Endothelial cell of umbilical vein (primary cell): ENCODE measurements at regions not wholly inside any gene's neighbourhood (a gene's known extent, or its start where the extent isn't known, plus 50 kb on each side); places are given as distances from the start of the nearest gene placed in this dataset.

Source experiments
- BruUV-seq: library from RNA; stranded (reverse); fragments of 400-500 nt; replicated peaks from 2 replicates; lab custom pipeline; 2021; lab: Mats Ljungman, UMichigan
- CTCF ChIA-PET: fragments of 300-600, 350-600 bp; sonication (Branson Sonifier 250); formaldehyde crosslinking; loops from one replicate; lab custom pipeline; 2021; ENCODE audit warnings: antibody characterized with exemption, inconsistent platforms; lab: Charles Lee
- POLR2A ChIA-PET: fragments of 300-600, 350-600 bp; sonication (Branson Sonifier 250); formaldehyde crosslinking; loops from one replicate; lab custom pipeline; 2021; ENCODE audit warnings: antibody characterized with exemption, inconsistent platforms; lab: Charles Lee
- DNase-seq: peaks from one replicate; pipeline ENCODE4 v3.0.0-alpha.2; 2011; ENCODE audit warnings: low read depth, low spot score
- FAIRE-seq: peaks from 2 replicates; lab custom pipeline; 2011; peaks lifted over from hg19 to GRCh38; lab: Jason Lieb, UNC
- H2AFZ ChIP-seq: 2 replicates; pipeline ENCODE4 v1.6.0; 2012; ENCODE audit warnings: low read depth, low read length, control low read depth, inconsistent platforms
- H3K27ac ChIP-seq: 2 replicates; pipeline ENCODE4 v1.5.1; 2011; ENCODE audit warnings: low read depth, mild to moderate bottlenecking, control low read depth, low read length, moderate library complexity; ENCODE audit not compliant: insufficient read depth
- H3K27me3 ChIP-seq, 2 experiments: 2 replicates each; pipeline versions ENCODE4 v1.6.0 to v1.6.1; 2011; ENCODE audit warnings: low read length in 2 of 2, mixed read lengths in 1 of 2; ENCODE audit not compliant: control insufficient read depth in 2 of 2, insufficient read depth in 2 of 2
- H3K36me3 ChIP-seq, 2 experiments: 2 replicates in 1 of 2; 3 replicates in 1 of 2; pipeline ENCODE4 v1.5.1; 2011; ENCODE audit warnings: low read length in 2 of 2, mild to moderate bottlenecking in 1 of 2, moderate library complexity in 1 of 2; ENCODE audit not compliant: control insufficient read depth in 2 of 2, insufficient read depth in 2 of 2; ENCODE audit errors: extremely low read depth in 1 of 2
- H3K4me1 ChIP-seq: 3 replicates; pipeline ENCODE4 v1.5.1; 2011; ENCODE audit warnings: mild to moderate bottlenecking, low read length; ENCODE audit not compliant: control insufficient read depth, insufficient read depth; ENCODE audit errors: extremely low read depth
- H3K4me2 ChIP-seq: 2 replicates; pipeline ENCODE4 v1.6.1; 2011; ENCODE audit warnings: low read length, control low read depth, mixed read lengths; ENCODE audit not compliant: insufficient read depth
- H3K4me3 ChIP-seq, 3 experiments: fragments of 200-600 bp in 1 of 3; sonication (generic), shearing (Covaris generic) in 1 of 3; replicated peaks in 1 of 3; 2 replicates each; pipeline ENCODE4 v1.5.1; 2011 to 2016; ENCODE audit warnings: control low read depth in 3 of 3, low read length in 3 of 3, mild to moderate bottlenecking in 2 of 3, inconsistent platforms in 1 of 3, low read depth in 1 of 3, moderate library complexity in 1 of 3; ENCODE audit not compliant: insufficient read depth in 1 of 3
- H3K79me2 ChIP-seq: 2 replicates; pipeline ENCODE4 v1.6.0; 2012; ENCODE audit warnings: low read length, inconsistent platforms; ENCODE audit not compliant: control insufficient read depth, insufficient read depth
- H3K9ac ChIP-seq: replicated peaks from 2 replicates; pipeline ENCODE3; 2011; ENCODE audit warnings: low read length, control low read depth; ENCODE audit not compliant: insufficient read depth; ENCODE audit errors: extremely low read depth
- H3K9me1 ChIP-seq: replicated peaks from 3 replicates; pipeline ENCODE4 v1.6.0; 2011; ENCODE audit warnings: mild to moderate bottlenecking, low read length; ENCODE audit not compliant: control insufficient read depth, insufficient read depth; ENCODE audit errors: extremely low read depth
- H3K9me3 ChIP-seq: replicated peaks from 2 replicates; pipeline ENCODE4 v1.5.1; 2012; ENCODE audit warnings: low read length, inconsistent platforms; ENCODE audit not compliant: control insufficient read depth, insufficient read depth
- H4K20me1 ChIP-seq: replicated peaks from 2 replicates; pipeline ENCODE3; 2011; ENCODE audit warnings: mild to moderate bottlenecking, low read length; ENCODE audit not compliant: control insufficient read depth, insufficient read depth; ENCODE audit errors: extremely low read depth
- CTCF ChIP-seq, 2 donors: IDR thresholded peaks; 1 replicate in 1 of 2; 2 replicates in 1 of 2; pipeline ENCODE4 v1.5.1; 2011; ENCODE audit warnings: low read length in 2 of 2, mild to moderate bottlenecking in 2 of 2, moderate library complexity in 2 of 2, control low read depth in 1 of 2, inconsistent platforms in 1 of 2, low read depth in 1 of 2; ENCODE audit not compliant: insufficient read depth in 1 of 2; ENCODE audit errors: extremely low read depth in 1 of 2
- EZH2 ChIP-seq: IDR thresholded peaks from 2 replicates; pipeline ENCODE4 v1.6.1; 2012; ENCODE audit warnings: borderline replicate concordance, low read depth, mild to moderate bottlenecking, moderate library complexity, low read length, inconsistent platforms; ENCODE audit not compliant: severe bottlenecking
- FOS ChIP-seq: IDR thresholded peaks from 2 replicates; pipeline ENCODE4 v1.6.1; 2011; ENCODE audit warnings: mild to moderate bottlenecking, low read length, moderate library complexity, borderline replicate concordance; ENCODE audit not compliant: insufficient read depth
- GATA2 ChIP-seq: IDR thresholded peaks from 2 replicates; pipeline ENCODE4 v1.7.0; 2011; ENCODE audit warnings: low read depth, mild to moderate bottlenecking, moderate library complexity, mixed read lengths, low read length; ENCODE audit not compliant: insufficient read length, insufficient read depth
- JUN ChIP-seq: IDR thresholded peaks from 2 replicates; pipeline ENCODE4 v1.6.1; 2011; ENCODE audit warnings: borderline replicate concordance, low read depth; ENCODE audit not compliant: insufficient read length, insufficient read depth
- MAX ChIP-seq: IDR thresholded peaks from 2 replicates; pipeline ENCODE4 v1.6.1; 2011; ENCODE audit not compliant: insufficient read depth, insufficient read length
- MYC ChIP-seq: IDR thresholded peaks from one replicate; pipeline ENCODE4 v1.6.1; 2011; ENCODE audit warnings: mild to moderate bottlenecking, low read depth, low read length
- POLR2A ChIP-seq: IDR thresholded peaks from 2 replicates; pipeline ENCODE4 v1.6.1; 2012; ENCODE audit warnings: low read depth, mild to moderate bottlenecking, control low read depth, low read length
- POLR2AphosphoS5 ChIP-seq: IDR thresholded peaks from 2 replicates; pipeline ENCODE4 v1.6.1; 2012; ENCODE audit warnings: low read depth, mild to moderate bottlenecking, control low read depth, low read length, moderate library complexity; ENCODE audit not compliant: insufficient read depth
- dilution Hi-C: fragments of 300-500 bp; cut with MboI; formaldehyde crosslinking; loops from one replicate; pipeline ENCODE4 v1.15.0; 2019; ENCODE audit warnings: low sequenced_read_pairs; ENCODE audit not compliant: extremely low pct_ligation_motif_present
- intact Hi-C: fragments of 100-400 bp; cut with micrococcal nuclease; formaldehyde crosslinking; loops from one replicate; pipeline ENCODE4 v1.10.0; 2022

DNA sequence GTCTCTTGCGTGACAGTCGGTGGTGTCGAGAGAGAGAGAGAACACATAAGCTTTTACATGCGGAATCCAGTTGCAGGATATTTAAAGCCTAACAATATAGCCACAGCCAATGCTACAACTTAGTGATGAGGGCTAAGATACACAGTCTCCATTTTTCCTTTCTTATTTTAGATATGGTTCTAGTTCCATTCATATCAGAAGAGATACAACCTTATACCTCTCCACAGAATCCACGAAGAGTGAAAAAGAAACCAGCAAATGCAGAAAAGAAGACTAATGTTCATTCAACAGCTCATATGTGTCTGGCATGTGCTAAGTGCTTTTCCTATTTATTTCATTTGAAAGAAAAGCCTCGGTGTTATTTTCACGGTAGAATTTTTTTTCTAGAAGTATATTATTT is 249.0 kb upstream of the SLITRK1 start:
- intact Hi-C loops (no loop called here), dilution Hi-C loops (no loop called here)
- no peak for FAIRE-seq
- no peaks in the 10 kb centered on the region for H3K9me1 ChIP-seq
- H4K20me1 ChIP-seq, result no peaks in the 10 kb centered on the region
- TF ChIP-seq CTCF (IDR thresholded peaks at IDR 0.05; ENCODE audit: extremely low read depth in 1 of 2, insufficient read depth in 1 of 2, low read depth in 1 of 2, low read length in 2 of 2) (no peak), POLR2AphosphoS5 (no peak), GATA2 (no peak), JUN (no peak), FOS (no peak), POLR2A (no peak), MYC (no peak), EZH2 (no peak), MAX (no peak)
- no peak overlapping the region for H3K9ac ChIP-seq
- DNase-seq, result no peak
- H3K27ac ChIP-seq, result no peak overlapping the region
- H3K27me3 ChIP-seq, result no peaks in the 10 kb centered on the region
- H3K9me3 ChIP-seq, result peaks cover 7% of the 10 kb centered on the region
- H3K4me3 ChIP-seq, result no peak overlapping the region
- H3K4me2 ChIP-seq, result no peak overlapping the region
- no peaks in the 10 kb centered on the region for H3K36me3 ChIP-seq
- BruUV-seq, result no TSS peak
- H3K79me2 ChIP-seq, result no peaks in the 10 kb centered on the region
- no peak overlapping the region for H2AFZ ChIP-seq
- ChIA-PET POLR2A (no interaction called here), CTCF (no interaction called here)
- H3K4me1 ChIP-seq, result no peaks in the 10 kb centered on the region
